Prostate gland (tissue), 2 donors: ENCODE measurements at regions not wholly inside any gene's neighbourhood (a gene's known extent, or its start where the extent isn't known, plus 50 kb on each side); places are given as distances from the start of the nearest gene placed in this dataset.

Source experiments
- POLR2A ChIP-seq: fragments of 450-650 bp; IDR thresholded peaks from one replicate; pipeline ENCODE4 v1.6.1; 2016; ENCODE audit warnings: antibody characterized with exemption, mild to moderate bottlenecking
- TF ChIP-seq, protein P1 (sequence below), 4 experiments: fragments of 200-600 bp in 2 of 4; fragments of 450-650 bp in 2 of 4; sonication (generic) in 2 of 4; IDR thresholded peaks; 1 replicate in 3 of 4; 2 replicates in 1 of 4; pipeline ENCODE4 v1.5.1; 2016 to 2019; ENCODE audit warnings: antibody characterized with exemption in 4 of 4, mild to moderate bottlenecking in 2 of 4, moderate library complexity in 2 of 4

DNA sequence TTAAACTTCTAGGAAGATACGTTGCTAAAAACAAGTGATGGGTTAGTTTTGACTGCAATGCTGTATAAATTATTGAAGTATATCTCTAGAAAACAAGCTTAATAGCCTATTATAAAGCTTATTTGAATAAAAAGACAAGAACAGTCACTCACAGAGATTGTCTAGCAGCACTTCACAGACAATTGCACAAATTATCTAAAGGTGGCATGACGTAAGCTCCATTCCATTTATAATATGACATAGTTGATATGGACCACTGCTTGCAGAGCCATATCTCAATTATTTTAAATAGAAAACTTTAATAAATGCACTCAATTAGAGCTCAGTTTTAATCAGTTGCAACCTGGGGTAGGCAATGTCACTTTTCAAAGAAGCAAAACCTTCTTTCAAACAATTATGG lies 319.9 kb upstream of the GBE1 start:
- no peak for TF ChIP-seq POLR2A
- TF ChIP-seq, protein P1, sequence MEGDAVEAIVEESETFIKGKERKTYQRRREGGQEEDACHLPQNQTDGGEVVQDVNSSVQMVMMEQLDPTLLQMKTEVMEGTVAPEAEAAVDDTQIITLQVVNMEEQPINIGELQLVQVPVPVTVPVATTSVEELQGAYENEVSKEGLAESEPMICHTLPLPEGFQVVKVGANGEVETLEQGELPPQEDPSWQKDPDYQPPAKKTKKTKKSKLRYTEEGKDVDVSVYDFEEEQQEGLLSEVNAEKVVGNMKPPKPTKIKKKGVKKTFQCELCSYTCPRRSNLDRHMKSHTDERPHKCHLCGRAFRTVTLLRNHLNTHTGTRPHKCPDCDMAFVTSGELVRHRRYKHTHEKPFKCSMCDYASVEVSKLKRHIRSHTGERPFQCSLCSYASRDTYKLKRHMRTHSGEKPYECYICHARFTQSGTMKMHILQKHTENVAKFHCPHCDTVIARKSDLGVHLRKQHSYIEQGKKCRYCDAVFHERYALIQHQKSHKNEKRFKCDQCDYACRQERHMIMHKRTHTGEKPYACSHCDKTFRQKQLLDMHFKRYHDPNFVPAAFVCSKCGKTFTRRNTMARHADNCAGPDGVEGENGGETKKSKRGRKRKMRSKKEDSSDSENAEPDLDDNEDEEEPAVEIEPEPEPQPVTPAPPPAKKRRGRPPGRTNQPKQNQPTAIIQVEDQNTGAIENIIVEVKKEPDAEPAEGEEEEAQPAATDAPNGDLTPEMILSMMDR (IDR thresholded peaks at IDR 0.05): no peak
